ENCODE measurements at regions not wholly inside any gene's neighbourhood (a gene's known extent, or its start where the extent isn't known, plus 50 kb on each side); places are given as distances from the start of the nearest gene placed in this dataset.

- TF ChIP-seq CTCF (IDR thresholded peaks at IDR 0.05; ENCODE audit: low read depth, low read length, missing control alignments), result no peak
- DNase-seq (ENCODE audit: extremely low read depth, low read depth), result no peak
- H3K4me3 ChIP-seq (replicated peaks; ENCODE audit: low read depth, low read length), result no peak overlapping the region
Measured at GRCh38 chrX:81348388-81348787, 146.5 kb downstream of the SH3BGRL start.

- no peak for DNase-seq (ENCODE audit: extremely low read depth, low read depth)
- TF ChIP-seq CTCF (IDR thresholded peaks at IDR 0.05; ENCODE audit: low read depth, low read length, missing control alignments), result no peak
- no peak overlapping the region for H3K4me3 ChIP-seq (replicated peaks; ENCODE audit: low read depth, low read length)
Measured at GRCh38 chrX:81354954-81355353, 153.1 kb downstream of the SH3BGRL start.

GRCh38 chrX:81355436-81355835 lies 153.5 kb downstream of the SH3BGRL start:
- DNase-seq (ENCODE audit: extremely low read depth, low read depth), result no peak
- TF ChIP-seq CTCF (IDR thresholded peaks at IDR 0.05; ENCODE audit: low read depth, low read length, missing control alignments), result no peak
- no peak overlapping the region for H3K4me3 ChIP-seq (replicated peaks; ENCODE audit: low read depth, low read length)

GRCh38 chrX:81367291-81367690 lies 165.4 kb downstream of the SH3BGRL start:
- no peak for DNase-seq (ENCODE audit: extremely low read depth, low read depth)
- no peak for TF ChIP-seq CTCF (IDR thresholded peaks at IDR 0.05; ENCODE audit: low read depth, low read length, missing control alignments)
- no peak overlapping the region for H3K4me3 ChIP-seq (replicated peaks; ENCODE audit: low read depth, low read length)

- peak; percentile 1 for DNase-seq (ENCODE audit: extremely low read depth, low read depth)
- H3K4me3 ChIP-seq (replicated peaks; ENCODE audit: low read depth, low read length), result no peak overlapping the region
- TF ChIP-seq CTCF (IDR thresholded peaks at IDR 0.05; ENCODE audit: low read depth, low read length, missing control alignments), result peak; percentile 22
Measured at GRCh38 chrX:81377329-81377728, 175.4 kb downstream of the SH3BGRL start.

GRCh38 chrX:81378560-81378959 lies 176.7 kb downstream of the SH3BGRL start:
- no peak for TF ChIP-seq CTCF (IDR thresholded peaks at IDR 0.05; ENCODE audit: low read depth, low read length, missing control alignments)
- no peak for DNase-seq (ENCODE audit: extremely low read depth, low read depth)
- no peak overlapping the region for H3K4me3 ChIP-seq (replicated peaks; ENCODE audit: low read depth, low read length)

GRCh38 chrX:81390237-81390636 lies 188.3 kb downstream of the SH3BGRL start:
- TF ChIP-seq CTCF (IDR thresholded peaks at IDR 0.05; ENCODE audit: low read depth, low read length, missing control alignments), result no peak
- no peak for DNase-seq (ENCODE audit: extremely low read depth, low read depth)

More at GRCh38 chrX:81390237-81390636, 188.3 kb downstream of the SH3BGRL start:
- H3K4me3 ChIP-seq (replicated peaks; ENCODE audit: low read depth, low read length), result no peak overlapping the region
